Fibroblast of skin of scalp (primary cell): ENCODE measurements at regions not wholly inside any gene's neighbourhood (a gene's known extent, or its start where the extent isn't known, plus 50 kb on each side); places are given as distances from the start of the nearest gene placed in this dataset.

Experiments used
- DNase-seq: peaks from one replicate; pipeline ENCODE4 v3.0.0-alpha.2; 2013

- no peak for DNase-seq
Observed at GRCh38 chr15:39086641-39087040, 494.2 kb upstream of the THBS1 start.

GRCh38 chr15:39088156-39088555 is 492.7 kb upstream of the THBS1 start:
- DNase-seq, result no peak

GRCh38 chr15:39092354-39092753 is 488.5 kb upstream of the THBS1 start:
- no peak for DNase-seq

GRCh38 chr15:39092761-39093160 is 488.1 kb upstream of the THBS1 start:
- no peak for DNase-seq

GRCh38 chr15:39094116-39094515 is 486.8 kb upstream of the THBS1 start:
- peak; percentile 54 for DNase-seq

- no peak for DNase-seq
Observed at GRCh38 chr15:39095218-39095879, 485.5 kb upstream of the THBS1 start.

- no peak for DNase-seq
Observed at GRCh38 chr15:39096608-39097205, 484.2 kb upstream of the THBS1 start.

GRCh38 chr15:39099524-39099923 is 481.4 kb upstream of the THBS1 start:
- no peak for DNase-seq

GRCh38 chr15:39100106-39100660 is 480.7 kb upstream of the THBS1 start:
- DNase-seq, result peak; percentile 71

GRCh38 chr15:39102431-39102830 is 478.4 kb upstream of the THBS1 start:
- DNase-seq, result no peak

GRCh38 chr15:39106950-39107349 is 473.9 kb upstream of the THBS1 start:
- peak; percentile 82 for DNase-seq

- peak; percentile 42 for DNase-seq
Observed at GRCh38 chr15:39108021-39108420, 472.9 kb upstream of the THBS1 start.

- peak; percentile 89 for DNase-seq
Observed at GRCh38 chr15:39110336-39110735, 470.5 kb upstream of the THBS1 start.

GRCh38 chr15:39110746-39111145 is 470.1 kb upstream of the THBS1 start:
- DNase-seq, result no peak

GRCh38 chr15:39113741-39114140 is 467.1 kb upstream of the THBS1 start:
- DNase-seq, result no peak

- no peak for DNase-seq
Observed at GRCh38 chr15:39114690-39115378, 466.0 kb upstream of the THBS1 start.

- peak; percentile 49 for DNase-seq
Observed at GRCh38 chr15:39115379-39116057, 465.4 kb upstream of the THBS1 start.

- DNase-seq, result peak; percentile 94
Observed at GRCh38 chr15:39118510-39118909, 462.4 kb upstream of the THBS1 start.

- peak; percentile 58 for DNase-seq
Observed at GRCh38 chr15:39124155-39124552, 456.7 kb upstream of the THBS1 start.

GRCh38 chr15:39124553-39125171 is 456.2 kb upstream of the THBS1 start:
- no peak for DNase-seq

GRCh38 chr15:39125226-39125625 is 455.7 kb upstream of the THBS1 start:
- DNase-seq, result no peak

- DNase-seq, result peak; percentile 74
Observed at GRCh38 chr15:39125904-39126303, 455.0 kb upstream of the THBS1 start.
